ENCODE measurements at regions not wholly inside any gene's neighbourhood (a gene's known extent, or its start where the extent isn't known, plus 50 kb on each side); places are given as distances from the start of the nearest gene placed in this dataset.

GRCh38 chr6:77123527-77123926, 339.8 kb downstream of the HTR1B start:
- ATAC-seq = no peak
- Histone ChIP-seq H3K4me3 (no peak overlapping the region), H3K9me3 (no peaks in the 10 kb centered on the region), H3K36me3 (no peaks in the 10 kb centered on the region), H3K27me3 (ENCODE audit: low read depth) (no peaks in the 10 kb centered on the region), H3K4me1 (no peaks in the 10 kb centered on the region), H3K27ac (no peak overlapping the region)
- no peak for TF ChIP-seq CTCF (IDR thresholded peaks at IDR 0.05)
- intact Hi-C loops (cut with DNase I) = no loop called here
- DNase-seq = no peak

- no peak overlapping the region for H3K27ac ChIP-seq
- H3K4me3 ChIP-seq = no peak overlapping the region
- H3K27me3 ChIP-seq (ENCODE audit: low read depth) = no peaks in the 10 kb centered on the region
- no peaks in the 10 kb centered on the region for H3K4me1 ChIP-seq
- intact Hi-C loops (cut with DNase I) = no loop called here
- no peak for TF ChIP-seq CTCF (IDR thresholded peaks at IDR 0.05)
- H3K36me3 ChIP-seq = no peaks in the 10 kb centered on the region
- DNase-seq (no peak), ATAC-seq (no peak)
- H3K9me3 ChIP-seq = no peaks in the 10 kb centered on the region
Observed at GRCh38 chr6:77106992-77107391, 356.3 kb downstream of the HTR1B start.

DNA sequence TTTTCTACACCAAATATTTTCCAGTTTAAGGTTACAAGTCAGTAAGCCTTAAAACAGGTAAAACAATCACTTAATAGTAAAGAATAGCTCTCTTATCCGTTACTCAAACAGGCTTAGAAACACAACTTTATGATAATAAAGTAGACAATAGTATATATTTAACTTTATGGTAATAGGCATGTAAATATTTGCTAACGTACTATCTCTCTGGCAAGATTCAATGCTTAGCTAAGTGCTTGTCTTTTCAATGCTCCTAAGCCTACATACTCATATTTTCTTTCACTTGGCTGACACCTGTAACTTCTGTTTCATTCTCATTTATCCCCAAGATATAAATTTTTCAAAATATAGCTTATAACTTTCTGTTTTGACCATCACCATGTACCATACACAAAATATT, 358.2 kb downstream of the HTR1B start:
- ATAC-seq = no peak
- no peak for DNase-seq
- H3K27ac ChIP-seq = no peak overlapping the region
- no peaks in the 10 kb centered on the region for H3K4me1 ChIP-seq
- no peaks in the 10 kb centered on the region for H3K27me3 ChIP-seq (ENCODE audit: low read depth)
- H3K4me3 ChIP-seq = no peak overlapping the region
- H3K36me3 ChIP-seq = no peaks in the 10 kb centered on the region
- TF ChIP-seq CTCF (IDR thresholded peaks at IDR 0.05) = no peak
- no peaks in the 10 kb centered on the region for H3K9me3 ChIP-seq
- intact Hi-C loops (cut with DNase I) = no loop called here

DNA sequence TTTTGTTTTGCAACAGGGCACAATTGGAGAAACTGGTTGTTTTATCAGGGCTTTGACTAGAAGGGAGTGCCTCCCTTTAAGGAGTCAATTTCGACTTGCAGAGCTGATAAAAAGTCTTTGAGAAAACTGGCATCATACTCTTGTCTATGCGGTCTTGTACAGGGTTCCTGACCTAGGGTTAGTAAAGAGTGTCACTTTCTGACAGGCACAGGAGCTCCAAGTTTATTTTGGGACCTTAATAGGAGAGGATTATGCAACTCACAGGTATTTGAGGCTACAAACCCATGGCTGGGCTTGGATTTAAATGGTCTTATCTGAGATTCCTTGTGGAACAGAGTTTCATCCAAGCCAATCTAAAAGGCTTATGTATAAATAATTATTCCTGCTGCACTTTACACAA, 365.4 kb downstream of the HTR1B start:
- Histone ChIP-seq H3K9me3 (no peaks in the 10 kb centered on the region), H3K27me3 (ENCODE audit: low read depth) (no peaks in the 10 kb centered on the region), H3K4me3 (no peak overlapping the region), H3K36me3 (no peaks in the 10 kb centered on the region), H3K27ac (no peak overlapping the region), H3K4me1 (no peaks in the 10 kb centered on the region)
- DNase-seq (no peak), ATAC-seq (no peak)
- intact Hi-C loops (cut with DNase I) = no loop called here
- TF ChIP-seq CTCF (IDR thresholded peaks at IDR 0.05) = no peak

GRCh38 chr6:77095936-77096627, 367.2 kb downstream of the HTR1B start:
- H3K36me3 ChIP-seq = no peaks in the 10 kb centered on the region

More at GRCh38 chr6:77095936-77096627, 367.2 kb downstream of the HTR1B start:
- TF ChIP-seq CTCF (IDR thresholded peaks at IDR 0.05) = no peak
- intact Hi-C loops (cut with DNase I) = no loop called here
- no peaks in the 10 kb centered on the region for H3K4me1 ChIP-seq
- H3K27me3 ChIP-seq (ENCODE audit: low read depth) = no peaks in the 10 kb centered on the region
- DNase-seq (no peak), ATAC-seq (no peak)
- H3K9me3 ChIP-seq = no peaks in the 10 kb centered on the region
- no peak overlapping the region for H3K27ac ChIP-seq
- H3K4me3 ChIP-seq = no peak overlapping the region
